AG08396 (cell line): ENCODE measurements at regions not wholly inside any gene's neighbourhood (a gene's known extent, or its start where the extent isn't known, plus 50 kb on each side); places are given as distances from the start of the nearest gene placed in this dataset.
"Not testable (repeated sequence)": the region's sequence is repeated elsewhere in the genome, so short reads cannot be mapped to it uniquely, and the experiment has no call there.

Experiments
- DNase-seq: peaks from one replicate; pipeline ENCODE4 v3.0.0; 2012; ENCODE audit warnings: low spot score, mixed read lengths

GRCh38 chr2:128613876-128614275 lies 295.2 kb upstream of the HS6ST1 start:
- no peak for DNase-seq

- not testable (repeated sequence) for DNase-seq
Measured at GRCh38 chr2:128614907-128615306, 296.2 kb upstream of the HS6ST1 start.

- no peak for DNase-seq
Measured at GRCh38 chr2:128615571-128615970, 296.9 kb upstream of the HS6ST1 start.

GRCh38 chr2:128617029-128617590 lies 298.4 kb upstream of the HS6ST1 start:
- no peak for DNase-seq

GRCh38 chr2:128617661-128618060 lies 299.0 kb upstream of the HS6ST1 start:
- no peak for DNase-seq

GRCh38 chr2:128618642-128619041 lies 300.0 kb upstream of the HS6ST1 start:
- DNase-seq, result no peak

GRCh38 chr2:128619471-128620325 lies 301.0 kb upstream of the HS6ST1 start:
- no peak for DNase-seq

- no peak for DNase-seq
Measured at GRCh38 chr2:128621074-128621473, 302.4 kb upstream of the HS6ST1 start.

- no peak for DNase-seq
Measured at GRCh38 chr2:128622371-128622770, 303.7 kb upstream of the HS6ST1 start.

- DNase-seq, result no peak
Measured at GRCh38 chr2:128622955-128623620, 304.4 kb upstream of the HS6ST1 start.

- peak; percentile 90 for DNase-seq
Measured at GRCh38 chr2:128623776-128624761, 305.4 kb upstream of the HS6ST1 start.

- no peak for DNase-seq
Measured at GRCh38 chr2:128624956-128625355, 306.3 kb upstream of the HS6ST1 start.

- no peak for DNase-seq
Measured at GRCh38 chr2:128625421-128625820, 306.8 kb upstream of the HS6ST1 start.

GRCh38 chr2:128625963-128626759 lies 307.5 kb upstream of the HS6ST1 start:
- no peak for DNase-seq

GRCh38 chr2:128626760-128627511 lies 308.3 kb upstream of the HS6ST1 start:
- no peak for DNase-seq

- DNase-seq, result no peak
Measured at GRCh38 chr2:128628206-128628605, 309.5 kb upstream of the HS6ST1 start.

- no peak for DNase-seq
Measured at GRCh38 chr2:128628996-128629395, 310.3 kb upstream of the HS6ST1 start.

- DNase-seq, result no peak
Measured at GRCh38 chr2:128630974-128631697, 312.5 kb upstream of the HS6ST1 start.

GRCh38 chr2:128631698-128632500 lies 313.2 kb upstream of the HS6ST1 start:
- DNase-seq, result no peak
